Activated T-helper 2 cell treated with anti-CD3 and anti-CD28 coated beads, Interferon-gamma antibody, Interleukin-2, Interleukin-4, amounts not matched to agents 10 μg/mL and 5 μg/mL and 100 μg/mL, durations not matched to agents 14 hours and 24 hours and 36 hours (primary cell): ENCODE measurements at regions not wholly inside any gene's neighbourhood (a gene's known extent, or its start where the extent isn't known, plus 50 kb on each side); places are given as distances from the start of the nearest gene placed in this dataset.

ENCODE experiments used
- DNase-seq: peaks from one replicate; pipeline ENCODE4 v3.0.0; 2021; ENCODE audit warnings: low spot score
- H3K27ac Mint-ChIP-seq: one replicate; pipeline ENCODE4 v1.8.0; 2021; ENCODE audit warnings: mixed read lengths
- H3K27me3 Mint-ChIP-seq: one replicate; pipeline ENCODE4 v1.8.0; 2021; ENCODE audit warnings: low read depth, mixed read lengths
- H3K36me3 Mint-ChIP-seq: one replicate; pipeline ENCODE4 v1.8.0; 2021; ENCODE audit warnings: low read depth, mixed read lengths
- H3K4me1 Mint-ChIP-seq: one replicate; pipeline ENCODE4 v1.8.0; 2021; ENCODE audit warnings: low read depth, mixed read lengths
- H3K4me3 Mint-ChIP-seq: one replicate; pipeline ENCODE4 v1.8.0; 2021; ENCODE audit warnings: low read depth, mild to moderate bottlenecking, moderate library complexity, mixed read lengths
- H3K9me3 Mint-ChIP-seq: one replicate; pipeline ENCODE4 v1.8.0; 2021; ENCODE audit warnings: mixed read lengths
- intact Hi-C: fragments of 100-400 bp; cut with micrococcal nuclease; formaldehyde crosslinking; loops from one replicate; pipeline ENCODE4 v1.15.1; 2023

DNA sequence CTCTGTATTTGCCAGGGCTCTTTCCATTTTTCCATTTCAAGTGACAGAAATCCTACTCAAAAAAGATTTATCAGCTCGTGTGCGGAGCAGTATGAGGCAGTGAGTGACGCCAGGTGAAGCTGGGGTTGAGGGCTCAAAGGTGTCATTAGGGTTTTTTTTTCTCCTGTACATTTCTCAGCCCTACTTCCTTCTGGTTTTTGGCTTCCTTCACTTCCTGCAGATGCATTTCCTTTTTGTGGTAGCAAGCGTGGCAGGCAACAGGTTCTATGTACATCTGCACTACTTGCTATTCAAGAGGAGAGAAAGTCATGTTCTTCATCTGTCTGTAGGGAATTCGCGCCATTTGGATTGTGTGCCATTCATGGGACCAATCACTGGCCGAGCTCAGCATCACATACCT lies 52.8 kb upstream of the AOAH start:
- Mint-ChIP-seq H3K27me3 (no peaks in the 10 kb centered on the region), H3K4me1 (peaks cover 66% of the 10 kb centered on the region), H3K36me3 (peaks cover 30% of the 10 kb centered on the region), H3K27ac (peak overlapping the region; percentile 74), H3K4me3 (peak overlapping the region; percentile 64), H3K9me3 (peaks cover 29% of the 10 kb centered on the region)
- peak; percentile 32 for DNase-seq
- intact Hi-C loops = loop anchor here (1.0 to 2.0 kb wide), 2 partner anchors 11 to 52 kb away; partner anchors contain the start of gene AOAH

DNA sequence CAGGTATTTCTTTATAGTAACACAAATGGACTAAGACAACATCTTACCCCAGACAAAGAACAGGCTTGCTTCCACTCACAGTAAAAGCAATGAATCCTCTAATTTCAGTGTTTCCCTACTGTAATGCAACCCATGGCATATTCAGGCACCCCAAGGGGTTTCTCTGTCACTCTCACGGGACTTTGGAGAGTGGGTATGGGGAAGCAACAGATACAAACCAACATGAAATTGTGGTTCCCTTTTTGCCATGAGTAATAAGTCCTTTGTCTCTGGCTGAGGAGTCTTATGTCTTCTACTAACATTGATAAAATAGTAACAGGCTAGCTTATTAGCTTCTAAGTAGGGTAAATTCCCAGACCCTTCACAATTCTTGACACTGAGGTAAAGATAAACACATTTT lies 51.4 kb upstream of the AOAH start:
- Mint-ChIP-seq H3K9me3 (peaks cover 23% of the 10 kb centered on the region), H3K36me3 (peaks cover 25% of the 10 kb centered on the region), H3K4me1 (peaks cover 56% of the 10 kb centered on the region), H3K27ac (no peak overlapping the region), H3K27me3 (no peaks in the 10 kb centered on the region), H3K4me3 (no peak overlapping the region)
- no peak for DNase-seq
- intact Hi-C loops = loop anchor here (2.0 kb wide), 1 partner anchor 51 kb away; the partner anchor contains the start of gene AOAH

DNA sequence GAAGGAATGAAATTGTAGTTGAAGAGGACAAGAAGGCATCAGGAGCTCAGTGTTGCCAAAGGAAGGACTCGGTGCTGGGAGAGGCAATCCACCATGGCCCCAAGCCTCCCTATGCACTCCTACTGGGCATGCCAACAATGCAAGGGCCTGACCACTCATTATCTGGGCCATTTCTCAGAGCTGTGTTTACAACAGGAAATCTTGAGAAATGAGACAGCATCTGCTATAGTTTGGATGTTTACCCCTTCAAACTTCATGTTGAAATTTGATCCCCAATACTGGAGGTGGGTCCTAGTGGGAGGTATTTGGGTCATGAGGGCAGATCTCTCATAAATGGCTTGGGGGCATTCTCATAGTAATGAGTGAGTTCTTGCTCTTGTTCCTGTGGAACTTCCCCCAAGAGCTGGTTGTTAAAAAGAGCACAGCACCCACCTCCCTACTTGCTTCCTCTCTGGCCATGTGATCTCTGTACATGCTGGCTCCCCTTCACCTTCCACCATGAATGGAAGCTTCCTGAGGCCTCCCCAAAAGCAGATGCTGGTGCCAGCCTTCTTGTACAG lies 50.8 kb upstream of the AOAH start:
- H3K27ac Mint-ChIP-seq = no peak overlapping the region
- peaks cover 23% of the 10 kb centered on the region for H3K36me3 Mint-ChIP-seq
- H3K4me3 Mint-ChIP-seq = no peak overlapping the region
- H3K27me3 Mint-ChIP-seq = no peaks in the 10 kb centered on the region
- intact Hi-C loops = no loop called here
- DNase-seq = no peak
- peaks cover 51% of the 10 kb centered on the region for H3K4me1 Mint-ChIP-seq
- peaks cover 23% of the 10 kb centered on the region for H3K9me3 Mint-ChIP-seq
